Left ventricle myocardium superior (tissue), 1 donor: ENCODE measurements at regions not wholly inside any gene's neighbourhood (a gene's known extent, or its start where the extent isn't known, plus 50 kb on each side); places are given as distances from the start of the nearest gene placed in this dataset.
A peak's percentile ranks its signal among the peaks of the same experiment; 100 is the strongest.

Experiments
- ATAC-seq: fragments of 200-7000 bp; cut with Tn5 transposase; one replicate; pipeline ENCODE4 v1.9.1; 2020; ENCODE audit warnings: mild to moderate bottlenecking, moderate library complexity
- DNase-seq: peaks from one replicate; pipeline ENCODE4 v3.0.0-alpha.2; 2020
- intact Hi-C: fragments of 100-400 bp; cut with micrococcal nuclease; formaldehyde crosslinking; loops from one replicate; pipeline ENCODE4 v1.11.0; 2022
- donor health status: DM: no; HTN: yes; CAD: no; lungs with severe emphysema.

- DNase-seq, result no peak
- ATAC-seq, result no peak
- intact Hi-C loops, result no loop called here
These were observed 312.9 kb downstream of the PDHA2 start for GRCh38 chr4:96152824-96153223.

GRCh38 chr4:96154676-96155075, 314.8 kb downstream of the PDHA2 start:
- no peak for DNase-seq
- no peak for ATAC-seq
- intact Hi-C loops, result no loop called here

GRCh38 chr4:96162636-96163035, 322.7 kb downstream of the PDHA2 start:
- DNase-seq (no peak), ATAC-seq (no peak)
- intact Hi-C loops, result no loop called here

GRCh38 chr4:96164814-96165351, 325.0 kb downstream of the PDHA2 start:
- DNase-seq (no peak), ATAC-seq (no peak)
- intact Hi-C loops, result no loop called here

- ATAC-seq (no peak), DNase-seq (no peak)
- intact Hi-C loops, result no loop called here
These were observed 326.9 kb downstream of the PDHA2 start for GRCh38 chr4:96166806-96167205.

- DNase-seq (no peak), ATAC-seq (no peak)
- intact Hi-C loops, result no loop called here
These were observed 330.3 kb downstream of the PDHA2 start for GRCh38 chr4:96170198-96170597.

- ATAC-seq (no peak), DNase-seq (no peak)
- intact Hi-C loops, result no loop called here
These were observed 333.9 kb downstream of the PDHA2 start for GRCh38 chr4:96173756-96174155.

- DNase-seq (no peak), ATAC-seq (no peak)
- intact Hi-C loops, result no loop called here
These were observed 336.0 kb downstream of the PDHA2 start for GRCh38 chr4:96175871-96176270.

GRCh38 chr4:96183611-96184010, 343.7 kb downstream of the PDHA2 start:
- DNase-seq, result no peak
- no peak for ATAC-seq
- intact Hi-C loops, result no loop called here

GRCh38 chr4:96186593-96186992, 346.7 kb downstream of the PDHA2 start:
- intact Hi-C loops, result no loop called here
- ATAC-seq (no peak), DNase-seq (no peak)

- DNase-seq, result no peak
- no peak for ATAC-seq
- intact Hi-C loops, result no loop called here
These were observed 349.9 kb downstream of the PDHA2 start for GRCh38 chr4:96189761-96190160.

- intact Hi-C loops, result no loop called here
- DNase-seq (no peak), ATAC-seq (no peak)
These were observed 353.2 kb downstream of the PDHA2 start for GRCh38 chr4:96193061-96193460.

- ATAC-seq (no peak), DNase-seq (no peak)
- intact Hi-C loops, result no loop called here
These were observed 355.1 kb downstream of the PDHA2 start for GRCh38 chr4:96194993-96195392.

GRCh38 chr4:96205143-96205936, 365.4 kb downstream of the PDHA2 start:
- DNase-seq, result no peak
- peak; percentile 72 for ATAC-seq
- intact Hi-C loops, result no loop called here

GRCh38 chr4:96227515-96227914, 387.6 kb downstream of the PDHA2 start:
- intact Hi-C loops, result no loop called here
- no peak for DNase-seq
- ATAC-seq, result no peak

GRCh38 chr4:96228463-96228862, 388.6 kb downstream of the PDHA2 start:
- no peak for DNase-seq
- no peak for ATAC-seq
- intact Hi-C loops, result no loop called here

GRCh38 chr4:96240041-96240440, 400.1 kb downstream of the PDHA2 start:
- DNase-seq (no peak), ATAC-seq (no peak)
- intact Hi-C loops, result no loop called here

- ATAC-seq (no peak), DNase-seq (no peak)
- intact Hi-C loops, result no loop called here
These were observed 401.9 kb downstream of the PDHA2 start for GRCh38 chr4:96241819-96242218.

- ATAC-seq, result no peak
- DNase-seq, result no peak
- intact Hi-C loops, result no loop called here
These were observed 407.2 kb downstream of the PDHA2 start for GRCh38 chr4:96247096-96247495.

GRCh38 chr4:96248225-96248624, 408.3 kb downstream of the PDHA2 start:
- no peak for DNase-seq
- ATAC-seq, result no peak
- intact Hi-C loops, result no loop called here

GRCh38 chr4:96260064-96260682, 420.3 kb downstream of the PDHA2 start:
- no peak for ATAC-seq
- no peak for DNase-seq
- intact Hi-C loops, result no loop called here
